ENCODE measurements at regions not wholly inside any gene's neighbourhood (a gene's known extent, or its start where the extent isn't known, plus 50 kb on each side); places are given as distances from the start of the nearest gene placed in this dataset.
"Not testable (repeated sequence)": the region's sequence is repeated elsewhere in the genome, so short reads cannot be mapped to it uniquely, and the experiment has no call there.

DNA sequence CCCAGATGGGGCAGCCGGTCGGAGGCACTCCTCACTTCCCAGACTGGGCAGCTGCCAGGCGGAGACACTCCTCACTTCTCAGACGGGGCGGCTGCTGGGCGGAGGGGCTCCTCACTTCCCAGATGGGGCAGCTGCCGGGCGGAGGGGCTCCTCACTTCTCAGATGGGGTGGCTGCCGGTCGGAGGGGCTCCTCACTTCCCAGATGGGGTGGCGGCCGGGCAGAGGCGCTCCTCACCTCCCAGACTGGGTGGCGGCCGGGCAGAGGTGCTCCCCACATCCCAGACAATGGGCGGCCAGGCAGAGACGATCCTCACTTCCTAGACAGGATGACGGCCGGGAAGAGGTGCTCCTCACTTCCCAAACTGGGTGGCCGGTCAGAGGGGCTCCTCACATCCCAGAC lies 55.2 kb upstream of the DHRS4 start:
- DNase-seq (ENCODE audit: low spot score), result not testable (repeated sequence)

DNA sequence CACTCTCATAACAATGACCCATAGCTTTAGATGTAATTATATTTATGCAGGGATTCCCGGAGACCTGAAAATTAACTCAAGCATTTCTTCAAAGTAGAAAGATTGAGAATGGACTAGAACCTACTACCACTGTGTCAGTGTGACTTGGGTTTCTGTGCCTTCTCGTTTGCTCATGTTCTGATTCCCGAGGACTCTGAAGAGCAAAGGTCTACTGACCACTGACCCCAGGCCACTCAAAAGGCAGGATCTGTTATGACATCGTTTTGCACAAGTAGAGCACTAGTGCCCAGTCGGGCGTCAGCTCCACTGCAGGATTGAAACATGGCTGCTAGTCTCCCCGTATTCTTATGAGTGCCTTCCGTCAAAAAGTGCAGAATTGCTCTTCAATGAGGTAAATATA lies 53.8 kb upstream of the DHRS4 start:
- no peak for DNase-seq (ENCODE audit: low spot score)

DNA sequence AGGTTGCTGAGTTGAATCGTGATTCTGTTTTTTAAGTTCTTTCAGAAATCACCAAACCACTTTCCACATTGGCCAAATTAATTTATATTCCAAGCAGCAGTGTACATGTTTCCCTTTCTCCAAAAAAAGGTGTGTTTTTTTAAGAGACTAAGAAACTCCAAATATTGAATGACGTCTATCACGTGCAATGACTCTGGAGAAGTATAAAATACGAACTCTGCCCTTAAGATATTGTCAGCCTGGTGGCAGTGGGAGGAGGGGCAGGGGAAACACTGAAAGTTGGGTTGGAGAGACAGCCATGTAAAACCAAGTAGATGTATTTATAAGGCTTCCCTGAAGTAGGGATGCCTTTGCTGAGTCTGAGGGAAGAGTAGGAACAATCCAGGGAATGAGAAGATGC lies 50.1 kb upstream of the DHRS4 start:
- no peak for DNase-seq (ENCODE audit: low spot score)

Data from D341Med (cell line).